ENCODE measurements at regions not wholly inside any gene's neighbourhood (a gene's known extent, or its start where the extent isn't known, plus 50 kb on each side); places are given as distances from the start of the nearest gene placed in this dataset.

DNA sequence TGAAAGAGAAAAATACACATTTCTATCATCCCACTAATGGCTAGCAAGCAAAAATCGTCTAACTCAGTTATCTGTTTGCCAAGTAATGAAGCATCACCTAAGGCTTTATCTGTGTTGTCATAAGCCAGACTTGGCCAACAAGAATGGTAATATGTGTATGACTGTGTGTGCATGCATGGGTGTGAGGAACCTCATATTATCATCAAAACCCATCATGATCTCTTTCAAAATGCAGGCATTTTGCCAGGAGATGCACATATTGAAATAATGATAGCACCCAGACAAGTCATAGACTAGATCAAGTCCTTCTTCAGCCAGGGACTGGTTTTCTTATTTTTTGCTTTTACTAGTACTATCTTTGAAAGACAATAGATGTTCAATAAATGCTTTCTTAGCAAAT lies 172.5 kb upstream of the FMR1 start:
- no peaks in the 10 kb centered on the region for H3K27me3 ChIP-seq (ENCODE audit: insufficient read depth, low read length)
- no peak for TF ChIP-seq EZH2 (IDR thresholded peaks at IDR 0.05; ENCODE audit: borderline replicate concordance, low read length)
- TF ChIP-seq, protein P1, sequence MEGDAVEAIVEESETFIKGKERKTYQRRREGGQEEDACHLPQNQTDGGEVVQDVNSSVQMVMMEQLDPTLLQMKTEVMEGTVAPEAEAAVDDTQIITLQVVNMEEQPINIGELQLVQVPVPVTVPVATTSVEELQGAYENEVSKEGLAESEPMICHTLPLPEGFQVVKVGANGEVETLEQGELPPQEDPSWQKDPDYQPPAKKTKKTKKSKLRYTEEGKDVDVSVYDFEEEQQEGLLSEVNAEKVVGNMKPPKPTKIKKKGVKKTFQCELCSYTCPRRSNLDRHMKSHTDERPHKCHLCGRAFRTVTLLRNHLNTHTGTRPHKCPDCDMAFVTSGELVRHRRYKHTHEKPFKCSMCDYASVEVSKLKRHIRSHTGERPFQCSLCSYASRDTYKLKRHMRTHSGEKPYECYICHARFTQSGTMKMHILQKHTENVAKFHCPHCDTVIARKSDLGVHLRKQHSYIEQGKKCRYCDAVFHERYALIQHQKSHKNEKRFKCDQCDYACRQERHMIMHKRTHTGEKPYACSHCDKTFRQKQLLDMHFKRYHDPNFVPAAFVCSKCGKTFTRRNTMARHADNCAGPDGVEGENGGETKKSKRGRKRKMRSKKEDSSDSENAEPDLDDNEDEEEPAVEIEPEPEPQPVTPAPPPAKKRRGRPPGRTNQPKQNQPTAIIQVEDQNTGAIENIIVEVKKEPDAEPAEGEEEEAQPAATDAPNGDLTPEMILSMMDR (IDR thresholded peaks at IDR 0.05; ENCODE audit: low read length) = no peak
- no peaks in the 10 kb centered on the region for H3K9me3 ChIP-seq (ENCODE audit: low read length)
- no peaks in the 10 kb centered on the region for H3F3A ChIP-seq (ENCODE audit: insufficient read depth, low read length)
- no peak overlapping the region for H3K27ac ChIP-seq (ENCODE audit: low read depth, low read length, poor library complexity, severe bottlenecking)
- no peaks in the 10 kb centered on the region for H3K4me1 ChIP-seq (ENCODE audit: insufficient read depth, low read length, severe bottlenecking)
- no peaks in the 10 kb centered on the region for H3K79me2 ChIP-seq (ENCODE audit: insufficient read depth, low read length)
- no peak overlapping the region for H3K4me3 ChIP-seq (ENCODE audit: low read depth, low read length, poor library complexity, severe bottlenecking)
- H3K9me2 ChIP-seq (ENCODE audit: low read depth, low read length) = no peaks in the 10 kb centered on the region
- H2AFZ ChIP-seq (ENCODE audit: low read length) = no peak overlapping the region
- H3K9ac ChIP-seq (ENCODE audit: low read length) = no peak overlapping the region
- H3K4me2 ChIP-seq (ENCODE audit: low read length) = no peak overlapping the region
- no peaks in the 10 kb centered on the region for H3K36me3 ChIP-seq (ENCODE audit: insufficient read depth, low read length)
- H4K20me1 ChIP-seq (ENCODE audit: insufficient read depth, low read length) = no peaks in the 10 kb centered on the region

DNA sequence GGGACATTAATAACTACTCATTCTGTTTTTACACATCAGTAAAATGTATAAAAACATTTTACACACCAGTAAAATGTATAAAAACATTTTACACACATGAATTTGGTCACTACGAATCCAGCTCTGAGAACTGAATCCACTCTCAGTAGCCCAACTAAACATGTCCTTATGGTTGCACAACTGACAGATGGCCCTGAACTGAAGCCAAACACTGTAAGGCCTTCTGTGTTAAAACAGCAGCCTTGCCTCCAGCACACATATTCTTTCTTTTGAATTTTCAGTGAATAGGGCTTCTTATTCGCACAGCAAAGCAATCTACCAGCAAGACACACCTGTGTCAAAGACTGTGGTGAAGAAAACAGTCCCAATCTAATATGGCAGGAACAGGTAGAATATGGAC lies 169.9 kb upstream of the FMR1 start:
- Histone ChIP-seq H3K4me2 (ENCODE audit: low read length) (no peak overlapping the region), H3F3A (ENCODE audit: insufficient read depth, low read length) (no peaks in the 10 kb centered on the region), H3K27me3 (ENCODE audit: insufficient read depth, low read length) (no peaks in the 10 kb centered on the region), H3K9me2 (ENCODE audit: low read depth, low read length) (no peaks in the 10 kb centered on the region), H3K27ac (ENCODE audit: low read depth, low read length, poor library complexity, severe bottlenecking) (no peak overlapping the region), H3K79me2 (ENCODE audit: insufficient read depth, low read length) (no peaks in the 10 kb centered on the region), H2AFZ (ENCODE audit: low read length) (no peak overlapping the region), H3K4me1 (ENCODE audit: insufficient read depth, low read length, severe bottlenecking) (no peaks in the 10 kb centered on the region), H3K4me3 (ENCODE audit: low read depth, low read length, poor library complexity, severe bottlenecking) (no peak overlapping the region), H4K20me1 (ENCODE audit: insufficient read depth, low read length) (no peaks in the 10 kb centered on the region), H3K9me3 (ENCODE audit: low read length) (no peaks in the 10 kb centered on the region), H3K9ac (ENCODE audit: low read length) (no peak overlapping the region), H3K36me3 (ENCODE audit: insufficient read depth, low read length) (no peaks in the 10 kb centered on the region)
- TF ChIP-seq, protein P1 (IDR thresholded peaks at IDR 0.05; ENCODE audit: low read length) = no peak
- no peak for TF ChIP-seq EZH2 (IDR thresholded peaks at IDR 0.05; ENCODE audit: borderline replicate concordance, low read length)

DNA sequence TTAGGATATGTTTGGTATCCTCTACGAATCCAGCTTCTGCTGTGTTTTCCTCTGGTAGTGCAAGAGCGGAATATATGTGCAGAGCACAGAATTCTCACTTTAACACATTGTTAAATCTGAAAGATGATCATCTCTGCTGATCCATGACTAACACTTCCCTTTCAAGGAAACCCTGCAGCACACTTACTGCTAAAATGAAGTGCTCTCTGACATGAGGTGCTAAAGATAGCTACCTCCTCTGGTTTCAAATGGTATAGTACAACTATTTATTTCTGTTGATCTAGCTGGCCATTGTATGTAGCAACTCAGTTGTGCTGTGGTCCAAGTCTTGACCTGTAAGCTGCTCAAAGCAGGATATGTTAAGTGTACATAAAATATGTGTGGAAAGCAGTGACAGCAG lies 162.4 kb upstream of the FMR1 start:
- H3K4me2 ChIP-seq (ENCODE audit: low read length) = no peak overlapping the region
- no peaks in the 10 kb centered on the region for H4K20me1 ChIP-seq (ENCODE audit: insufficient read depth, low read length)
- H3K9me2 ChIP-seq (ENCODE audit: low read depth, low read length) = no peaks in the 10 kb centered on the region
- TF ChIP-seq, protein P1 (IDR thresholded peaks at IDR 0.05; ENCODE audit: low read length) = no peak
- TF ChIP-seq EZH2 (IDR thresholded peaks at IDR 0.05; ENCODE audit: borderline replicate concordance, low read length) = no peak
- no peak overlapping the region for H3K4me3 ChIP-seq (ENCODE audit: low read depth, low read length, poor library complexity, severe bottlenecking)
- H3K27ac ChIP-seq (ENCODE audit: low read depth, low read length, poor library complexity, severe bottlenecking) = no peak overlapping the region
- H3K9me3 ChIP-seq (ENCODE audit: low read length) = no peaks in the 10 kb centered on the region
- H3F3A ChIP-seq (ENCODE audit: insufficient read depth, low read length) = no peaks in the 10 kb centered on the region
- H3K9ac ChIP-seq (ENCODE audit: low read length) = no peak overlapping the region
- H3K4me1 ChIP-seq (ENCODE audit: insufficient read depth, low read length, severe bottlenecking) = no peaks in the 10 kb centered on the region
- no peaks in the 10 kb centered on the region for H3K79me2 ChIP-seq (ENCODE audit: insufficient read depth, low read length)
- no peak overlapping the region for H2AFZ ChIP-seq (ENCODE audit: low read length)
- no peaks in the 10 kb centered on the region for H3K27me3 ChIP-seq (ENCODE audit: insufficient read depth, low read length)
- no peaks in the 10 kb centered on the region for H3K36me3 ChIP-seq (ENCODE audit: insufficient read depth, low read length)
